H9 (cell line): ENCODE measurements at regions not wholly inside any gene's neighbourhood (a gene's known extent, or its start where the extent isn't known, plus 50 kb on each side); places are given as distances from the start of the nearest gene placed in this dataset.

Experiments used
- DNase-seq: peaks from one replicate; pipeline ENCODE4 v3.0.0-alpha.2; 2017
- H2AFZ ChIP-seq: one replicate; pipeline ENCODE4 v1.6.1; 2013; ENCODE audit warnings: mild to moderate bottlenecking, low read length, control low read depth, moderate library complexity
- H2AK5ac ChIP-seq: 2 replicates; pipeline ENCODE4 v1.6.1; 2013; ENCODE audit warnings: low read length, control low read depth, mixed read lengths; ENCODE audit not compliant: insufficient read length
- H2BK120ac ChIP-seq: one replicate; pipeline ENCODE4 v1.6.1; 2013; ENCODE audit warnings: low read depth, mild to moderate bottlenecking, low read length, control low read depth, inconsistent platforms; ENCODE audit not compliant: poor library complexity, severe bottlenecking
- H2BK12ac ChIP-seq: 2 replicates; pipeline ENCODE4 v1.6.1; 2013; ENCODE audit warnings: low read length, control low read depth, mixed read lengths, low read depth; ENCODE audit not compliant: insufficient read length
- H2BK15ac ChIP-seq: 2 replicates; pipeline ENCODE4 v1.6.1; 2013; ENCODE audit warnings: low read depth, low read length, control low read depth
- H2BK20ac ChIP-seq: one replicate; pipeline ENCODE4 v1.6.1; 2013; ENCODE audit warnings: low read depth, mild to moderate bottlenecking, low read length, control low read depth, inconsistent platforms; ENCODE audit not compliant: poor library complexity, severe bottlenecking
- H2BK5ac ChIP-seq: 2 replicates; pipeline ENCODE4 v1.6.1; 2013; ENCODE audit warnings: low read length, control low read depth, mixed read lengths; ENCODE audit not compliant: insufficient read length
- H3K14ac ChIP-seq: 2 replicates; pipeline ENCODE4 v1.6.1; 2013; ENCODE audit warnings: low read length, control low read depth; ENCODE audit not compliant: insufficient read depth
- H3K18ac ChIP-seq: 2 replicates; pipeline ENCODE4 v1.6.1; 2013; ENCODE audit warnings: low read depth, mild to moderate bottlenecking, mixed read lengths, low read length, control low read depth; ENCODE audit not compliant: insufficient read length
- H3K23ac ChIP-seq: 2 replicates; pipeline ENCODE4 v1.6.1; 2013; ENCODE audit warnings: low read length, control low read depth, mixed read lengths, low read depth; ENCODE audit not compliant: insufficient read length
- H3K23me2 ChIP-seq: 2 replicates; pipeline ENCODE4 v1.6.1; 2013; ENCODE audit warnings: low read depth, mild to moderate bottlenecking, mixed read lengths, low read length, control low read depth; ENCODE audit not compliant: insufficient read length, poor library complexity, severe bottlenecking
- H3K27ac ChIP-seq: 2 replicates; pipeline ENCODE4 v1.5.1; 2013; ENCODE audit warnings: low read length, control low read depth, mixed read lengths, low read depth; ENCODE audit not compliant: insufficient read length
- H3K27me3 ChIP-seq: 2 replicates; pipeline ENCODE4 v1.6.1; 2013; ENCODE audit warnings: low read length, control low read depth, inconsistent platforms; ENCODE audit not compliant: insufficient read depth
- H3K4ac ChIP-seq: 2 replicates; pipeline ENCODE4 v1.6.1; 2013; ENCODE audit warnings: low read depth, mild to moderate bottlenecking, control low read depth, inconsistent platforms, low read length, moderate library complexity
- H3K4me1 ChIP-seq: 2 replicates; pipeline ENCODE4 v1.6.1; 2013; ENCODE audit warnings: low read length, control low read depth, inconsistent platforms; ENCODE audit not compliant: insufficient read depth
- H3K4me2 ChIP-seq: 2 replicates; pipeline ENCODE4 v1.6.1; 2013; ENCODE audit warnings: low read length, control low read depth, mixed read lengths; ENCODE audit not compliant: insufficient read length, insufficient read depth
- H3K56ac ChIP-seq: 2 replicates; pipeline ENCODE4 v1.6.1; 2013; ENCODE audit warnings: low read depth, mild to moderate bottlenecking, mixed read lengths, low read length, control low read depth; ENCODE audit not compliant: insufficient read length
- H3K79me1 ChIP-seq: 2 replicates; pipeline ENCODE4 v1.6.1; 2013; ENCODE audit warnings: low read depth, mild to moderate bottlenecking, moderate library complexity, low read length, control low read depth, inconsistent platforms; ENCODE audit not compliant: insufficient read depth, poor library complexity, severe bottlenecking
- H3K79me2 ChIP-seq: 2 replicates; pipeline ENCODE4 v1.6.1; 2013; ENCODE audit warnings: low read length, control low read depth, inconsistent platforms; ENCODE audit not compliant: insufficient read depth
- H3K9ac ChIP-seq: 2 replicates; pipeline ENCODE4 v1.6.1; 2013; ENCODE audit warnings: low read length, control low read depth, mixed read lengths; ENCODE audit not compliant: insufficient read length; ENCODE audit errors: extremely low read depth
- H3K9me3 ChIP-seq: one replicate; pipeline ENCODE4 v1.6.1; 2013; ENCODE audit warnings: low read depth, low read length, inconsistent platforms; ENCODE audit not compliant: control insufficient read depth
- H3T11ph ChIP-seq: one replicate; pipeline ENCODE4 v1.6.1; 2013; ENCODE audit warnings: mild to moderate bottlenecking, low read length, control low read depth, inconsistent platforms
- H4K20me1 ChIP-seq: one replicate; pipeline ENCODE4 v1.6.1; 2013; ENCODE audit not compliant: control insufficient read depth, insufficient read length, insufficient read depth
- H4K5ac ChIP-seq: 2 replicates; pipeline ENCODE4 v1.6.1; 2013; ENCODE audit warnings: low read depth, mild to moderate bottlenecking, mixed read lengths, low read length, control low read depth; ENCODE audit not compliant: insufficient read length
- H4K8ac ChIP-seq: replicated peaks from 2 replicates; pipeline ENCODE4 v1.6.1; 2013; ENCODE audit warnings: low read length, control low read depth, mixed read lengths, low read depth; ENCODE audit not compliant: insufficient read length
- H4K91ac ChIP-seq: 2 replicates; pipeline ENCODE4 v1.6.1; 2013; ENCODE audit warnings: low read depth, mild to moderate bottlenecking, moderate library complexity, mixed read lengths, low read length, control low read depth; ENCODE audit not compliant: insufficient read length
- H3K27ac Mint-ChIP-seq, 3 experiments: 2 replicates in 2 of 3; 3 replicates in 1 of 3; pipeline ENCODE4 v1.8.0; 2020 to 2021; ENCODE audit warnings: mixed read lengths in 3 of 3, mild to moderate bottlenecking in 1 of 3, moderate library complexity in 1 of 3
- H3K27me3 Mint-ChIP-seq: 2 replicates; pipeline ENCODE4 v1.8.0; 2021; ENCODE audit warnings: low read depth, mild to moderate bottlenecking, moderate library complexity, mixed read lengths
- H3K36me3 Mint-ChIP-seq, 3 experiments: 2 replicates in 2 of 3; 3 replicates in 1 of 3; pipeline ENCODE4 v1.8.0; 2020 to 2021; ENCODE audit warnings: low read depth in 3 of 3, mixed read lengths in 3 of 3; ENCODE audit not compliant: insufficient read depth in 1 of 3
- H3K4me1 Mint-ChIP-seq, 2 experiments: 2 replicates each; pipeline ENCODE4 v1.8.0; 2020; ENCODE audit warnings: mixed read lengths in 2 of 2
- H3K4me3 Mint-ChIP-seq, 2 experiments: 2 replicates in 1 of 2; 3 replicates in 1 of 2; pipeline ENCODE4 v1.8.0; 2020 to 2021; ENCODE audit warnings: mild to moderate bottlenecking in 2 of 2, mixed read lengths in 2 of 2, moderate library complexity in 1 of 2
- H3K9me3 Mint-ChIP-seq, 2 experiments: 2 replicates in 1 of 2; 3 replicates in 1 of 2; pipeline ENCODE4 v1.8.0; 2020; ENCODE audit warnings: mild to moderate bottlenecking in 2 of 2, mixed read lengths in 2 of 2, moderate library complexity in 1 of 2
- CTCF ChIP-seq: fragments of 200-600 bp; sonication (generic); conservative IDR thresholded peaks from 3 replicates; pipeline ENCODE4 v1.8.0; 2021; ENCODE audit warnings: antibody characterized with exemption, mild to moderate bottlenecking
- WGBS: extraction: QIAGEN DNeasy Blood & Tissue Kit; methylation state at CpG from one replicate; pipeline ENCODE4 v1.1.7; 2013; ENCODE audit warnings: missing lambda C conversion rate, low lambda C conversion rate, mixed read lengths; ENCODE audit not compliant: insufficient read length; ENCODE audit errors: extremely low coverage; 5-methylcytosine and 5-hydroxymethylcytosine counted together

- Mint-ChIP-seq H3K27me3 (peaks cover 4% of the 10 kb centered on the region), H3K27ac (no peak overlapping the region), H3K4me1 (peaks cover 3 to 7% of the 10 kb centered on the region in 2 experiments; a peak in 3 of 4 replicates), H3K36me3 (no peaks in the 10 kb centered on the region), H3K9me3 (no peaks in the 10 kb centered on the region), H3K4me3 (no peak overlapping the region)
- no peaks in the 10 kb centered on the region for H3K27me3 ChIP-seq
- TF ChIP-seq CTCF: no peak
- no peak overlapping the region for H3K4ac ChIP-seq
- H2BK5ac ChIP-seq: no peak overlapping the region
- no peak overlapping the region for H4K8ac ChIP-seq
- H3T11ph ChIP-seq: no peak overlapping the region
- H3K9me3 ChIP-seq: no peaks in the 10 kb centered on the region
- no peak overlapping the region for H2AFZ ChIP-seq
- no CpG with 5 or more reads among the region's 2 CpGs for WGBS
- no peak overlapping the region for H3K18ac ChIP-seq
- H2BK15ac ChIP-seq: no peak overlapping the region
- H3K79me1 ChIP-seq: no peaks in the 10 kb centered on the region
- no peaks in the 10 kb centered on the region for H3K4me1 ChIP-seq
- H4K91ac ChIP-seq: no peak overlapping the region
- H3K56ac ChIP-seq: no peak overlapping the region
- no peak overlapping the region for H3K9ac ChIP-seq
- H3K14ac ChIP-seq: no peak overlapping the region
- no peak overlapping the region for H2AK5ac ChIP-seq
- H3K23ac ChIP-seq: no peak overlapping the region
- no peak overlapping the region for H2BK12ac ChIP-seq
- DNase-seq: no peak
- H3K79me2 ChIP-seq: no peaks in the 10 kb centered on the region
- no peak overlapping the region for H3K27ac ChIP-seq
- H3K4me2 ChIP-seq: no peak overlapping the region
- H2BK120ac ChIP-seq: no peak overlapping the region
- H2BK20ac ChIP-seq: no peak overlapping the region
- no peaks in the 10 kb centered on the region for H3K23me2 ChIP-seq
- H4K5ac ChIP-seq: no peak overlapping the region
- no peaks in the 10 kb centered on the region for H4K20me1 ChIP-seq
Measured at GRCh38 chr11:10986006-10986405, 128.2 kb upstream of the ZBED5 start.
